Muscle of arm (tissue), 1 donor: ENCODE measurements at regions not wholly inside any gene's neighbourhood (a gene's known extent, or its start where the extent isn't known, plus 50 kb on each side); places are given as distances from the start of the nearest gene placed in this dataset.

ENCODE experiments used
- DNase-seq: peaks from one replicate; pipeline ENCODE4 v3.0.0-alpha.2; 2013

- DNase-seq = no peak
Observed at GRCh38 chr3:148641722-148642121, 56.0 kb upstream of the AGTR1 start.

- DNase-seq = no peak
Observed at GRCh38 chr3:148642214-148642613, 55.5 kb upstream of the AGTR1 start.

DNA sequence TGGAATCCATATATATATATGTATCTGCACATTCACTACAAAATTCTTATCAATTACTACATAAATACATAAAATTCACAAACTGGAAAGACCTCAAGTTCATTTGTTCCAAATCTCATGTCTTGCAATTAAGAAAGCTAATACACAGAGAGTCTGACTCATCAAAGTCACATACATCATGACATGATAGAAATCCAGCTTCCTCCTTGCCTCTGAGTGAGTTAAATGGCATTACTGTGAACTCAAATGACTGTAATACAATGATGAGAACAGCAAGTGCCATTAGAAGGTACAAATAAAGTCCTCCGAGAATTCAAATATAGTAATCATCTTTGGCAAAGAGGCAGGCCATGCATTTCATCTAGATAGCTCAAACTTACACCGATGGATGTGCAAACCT, 55.1 kb upstream of the AGTR1 start:
- no peak for DNase-seq

GRCh38 chr3:148643389-148643840, 54.3 kb upstream of the AGTR1 start:
- no peak for DNase-seq

DNA sequence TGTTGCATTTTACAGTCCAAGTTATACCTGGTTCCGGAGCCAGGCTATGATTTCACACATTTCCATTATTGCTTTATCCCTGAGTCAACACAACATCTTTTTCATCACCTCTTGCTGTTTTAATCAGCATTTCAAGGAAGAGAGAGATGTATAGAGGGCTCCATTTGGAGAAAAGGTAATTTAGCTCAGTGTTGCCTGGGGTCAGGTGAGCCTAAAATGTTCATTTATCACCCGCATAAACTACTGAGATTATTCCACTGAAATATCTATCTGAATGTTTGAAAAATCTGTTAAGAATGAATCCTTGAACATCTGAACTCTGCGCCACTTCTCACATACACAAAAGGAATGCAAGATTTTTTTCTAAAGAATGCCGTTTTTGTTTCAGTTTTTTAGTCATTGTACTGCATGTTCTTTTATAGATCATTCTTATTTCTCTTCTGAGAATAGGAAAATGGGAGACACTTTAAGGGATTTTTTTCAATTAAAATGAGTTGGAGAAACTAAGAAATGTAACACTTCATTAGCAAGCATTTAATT, 51.5 kb upstream of the AGTR1 start:
- DNase-seq = no peak
